IPS-20b (cell line): ENCODE measurements at regions not wholly inside any gene's neighbourhood (a gene's known extent, or its start where the extent isn't known, plus 50 kb on each side); places are given as distances from the start of the nearest gene placed in this dataset.

ENCODE experiments used
- H3K27ac ChIP-seq: one replicate; pipeline ENCODE4 v1.5.1; 2013; ENCODE audit warnings: low read length
- H3K27me3 ChIP-seq: 2 replicates; pipeline ENCODE4 v1.6.1; 2013; ENCODE audit warnings: mild to moderate bottlenecking, low read length, inconsistent platforms; ENCODE audit not compliant: insufficient read depth
- H3K36me3 ChIP-seq: 2 replicates; pipeline ENCODE4 v1.6.1; 2013; ENCODE audit warnings: low read depth, mild to moderate bottlenecking, inconsistent platforms, low read length, moderate library complexity; ENCODE audit not compliant: insufficient read depth
- H3K4me1 ChIP-seq: 2 replicates; pipeline ENCODE4 v1.6.1; 2013; ENCODE audit warnings: mild to moderate bottlenecking, control low read depth, inconsistent platforms, low read length, moderate library complexity; ENCODE audit not compliant: insufficient read depth
- H3K4me3 ChIP-seq: 2 replicates; pipeline ENCODE4 v1.5.1; 2013; ENCODE audit warnings: mild to moderate bottlenecking, low read length, inconsistent platforms
- H3K9ac ChIP-seq: 2 replicates; pipeline ENCODE4 v1.6.1; 2013; ENCODE audit warnings: low read depth, mild to moderate bottlenecking, inconsistent platforms, low read length, moderate library complexity
- H3K9me3 ChIP-seq: 2 replicates; pipeline ENCODE4 v1.6.1; 2013; ENCODE audit warnings: mild to moderate bottlenecking, low read depth, low read length, inconsistent platforms; ENCODE audit not compliant: insufficient read depth

DNA sequence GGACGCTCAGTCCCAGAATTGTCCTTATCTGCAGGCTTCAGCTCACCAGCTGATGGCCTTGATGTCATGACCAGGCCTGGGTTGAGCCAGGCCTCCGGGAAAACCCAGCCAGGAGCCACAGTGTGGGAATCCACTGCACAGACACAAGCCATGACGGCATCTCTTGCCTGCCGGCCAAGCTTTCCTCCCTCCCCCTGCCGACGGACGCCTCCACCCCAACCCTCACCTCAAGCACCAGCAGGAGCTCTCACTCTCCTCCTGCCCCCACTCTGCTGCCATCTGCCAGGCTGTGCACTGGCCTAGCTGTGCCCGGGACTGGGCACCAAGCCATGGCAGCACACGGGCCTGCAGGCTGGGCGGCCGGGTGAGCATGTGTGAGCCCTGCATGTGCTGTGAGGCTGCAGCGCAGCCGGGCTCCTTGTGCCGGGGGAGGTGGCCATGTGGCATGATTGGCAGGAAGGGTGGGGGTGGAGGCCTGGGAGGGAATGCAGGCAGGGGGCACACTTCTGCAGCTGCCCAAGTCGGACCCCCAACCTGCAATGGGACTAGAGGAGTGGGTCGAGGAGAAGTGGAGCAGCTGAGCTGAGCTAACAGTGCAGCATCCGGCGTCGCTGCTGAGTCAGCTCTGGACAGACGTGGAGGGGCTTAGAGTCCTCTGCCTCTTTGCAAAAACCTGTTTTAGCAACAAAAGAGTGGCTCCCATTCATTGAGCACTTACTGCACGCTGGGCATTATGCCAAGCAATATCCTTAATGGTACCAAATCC is 268.5 kb downstream of the CBLN1 start:
- no peaks in the 10 kb centered on the region for H3K36me3 ChIP-seq
- no peak overlapping the region for H3K4me3 ChIP-seq
- no peak overlapping the region for H3K27ac ChIP-seq
- H3K9me3 ChIP-seq: no peaks in the 10 kb centered on the region
- H3K9ac ChIP-seq: no peak overlapping the region
- peaks cover 15% of the 10 kb centered on the region for H3K27me3 ChIP-seq
- peaks cover 4% of the 10 kb centered on the region; the same call in 1 of the 2 replicates for H3K4me1 ChIP-seq

DNA sequence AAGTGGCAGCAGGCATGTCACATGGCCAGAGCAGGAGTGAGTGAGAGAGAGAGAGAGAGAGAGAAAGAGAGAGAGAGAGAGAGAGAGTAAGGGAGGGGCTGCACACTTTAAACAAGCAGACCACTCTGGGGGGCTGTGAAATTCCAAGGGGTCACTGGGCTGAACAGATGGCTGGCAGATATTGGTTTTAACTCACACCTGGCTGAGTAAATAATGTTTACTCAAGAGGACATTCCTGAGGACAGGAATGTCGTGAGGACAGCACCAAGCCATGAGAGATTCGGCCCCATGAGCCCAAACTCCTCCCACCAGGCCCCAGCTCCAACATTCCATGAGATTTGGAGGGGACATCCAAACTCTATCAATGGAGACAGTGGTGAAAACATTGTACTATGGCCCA is 269.7 kb downstream of the CBLN1 start:
- no peaks in the 10 kb centered on the region for H3K9me3 ChIP-seq

DNA sequence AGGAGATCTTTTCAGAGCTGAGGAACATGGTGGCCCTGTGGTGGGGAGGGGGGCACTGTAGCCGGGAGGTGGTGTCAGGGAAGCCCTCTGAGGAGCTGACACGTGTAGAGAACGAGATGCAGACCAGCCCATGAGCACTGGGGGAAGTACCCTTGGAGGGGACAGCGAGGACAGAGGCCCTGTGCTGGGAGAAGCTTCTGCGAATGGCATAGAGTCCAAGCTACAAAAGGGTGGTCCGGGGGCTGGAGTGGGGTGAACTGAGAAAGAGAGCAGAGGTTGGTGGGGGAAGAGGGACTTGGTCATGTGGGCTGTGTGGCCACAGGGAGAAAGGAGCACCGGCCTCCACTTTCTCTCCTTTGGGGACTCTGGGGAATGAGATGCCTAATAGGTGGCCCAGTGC is 270.8 kb downstream of the CBLN1 start:
- Histone ChIP-seq H3K9ac (no peak overlapping the region), H3K4me1 (peaks cover 4% of the 10 kb centered on the region; the same call in 1 of the 2 replicates), H3K27me3 (peaks cover 15% of the 10 kb centered on the region), H3K36me3 (no peaks in the 10 kb centered on the region), H3K4me3 (no peak overlapping the region), H3K9me3 (no peaks in the 10 kb centered on the region), H3K27ac (no peak overlapping the region)

More for the DNA sequence above, 269.7 kb downstream of the CBLN1 start:
- no peak overlapping the region for H3K27ac ChIP-seq
- no peaks in the 10 kb centered on the region for H3K36me3 ChIP-seq
- H3K4me1 ChIP-seq: peaks cover 4% of the 10 kb centered on the region; the same call in 1 of the 2 replicates
- H3K4me3 ChIP-seq: no peak overlapping the region
- H3K9ac ChIP-seq: no peak overlapping the region
- peaks cover 15% of the 10 kb centered on the region for H3K27me3 ChIP-seq

DNA sequence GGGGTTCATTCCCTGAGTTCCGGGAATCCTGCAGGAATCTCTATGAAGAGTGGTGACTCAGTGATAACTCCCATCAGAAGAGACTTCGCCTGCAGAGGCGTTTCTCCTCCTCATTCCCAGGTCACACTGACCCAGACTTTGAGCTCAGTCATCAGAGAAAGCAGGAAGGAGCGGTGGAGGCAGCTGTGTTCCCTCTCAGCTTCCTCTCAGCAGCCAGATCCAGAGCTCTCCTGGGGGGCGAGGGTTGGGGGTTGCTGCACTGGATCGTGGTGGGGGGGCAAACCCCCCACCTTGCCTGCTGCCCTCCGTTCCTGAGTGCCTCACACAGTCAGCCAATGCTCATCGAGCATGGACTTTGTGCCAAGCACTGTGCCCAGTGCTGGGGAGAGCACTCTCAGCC is 271.2 kb downstream of the CBLN1 start:
- H3K36me3 ChIP-seq: no peaks in the 10 kb centered on the region

DNA sequence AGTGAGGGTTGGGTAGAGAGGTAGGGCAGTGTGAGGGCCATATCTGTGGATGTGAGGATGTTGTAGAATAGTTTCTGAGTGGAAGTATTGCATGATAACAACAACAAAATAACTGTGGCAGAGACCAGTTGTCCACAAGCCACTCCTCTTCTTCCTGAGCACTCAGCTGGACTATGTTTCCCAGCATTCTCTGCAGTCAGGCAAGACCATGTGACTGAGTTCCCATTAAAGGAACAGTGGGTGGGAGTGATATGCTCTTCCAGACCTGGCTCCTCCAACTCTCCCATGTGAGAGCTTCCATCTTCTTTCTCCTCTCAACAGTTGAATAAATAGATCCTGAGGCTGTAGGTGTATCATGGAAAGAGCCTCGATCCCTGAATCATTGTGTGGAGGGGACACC is 272.4 kb downstream of the CBLN1 start:
- Histone ChIP-seq H3K27ac (no peak overlapping the region), H3K27me3 (peaks cover 7% of the 10 kb centered on the region; the same call in 1 of the 2 replicates), H3K9me3 (no peaks in the 10 kb centered on the region), H3K9ac (no peak overlapping the region), H3K4me3 (no peak overlapping the region), H3K36me3 (no peaks in the 10 kb centered on the region), H3K4me1 (0 out of 2 replicates have a peak, but pooled peaks cover 4% of the 10 kb centered on the region)

More for the DNA sequence above, 271.2 kb downstream of the CBLN1 start:
- Histone ChIP-seq H3K27me3 (peaks cover 15% of the 10 kb centered on the region), H3K4me1 (peaks cover 4% of the 10 kb centered on the region; the same call in 1 of the 2 replicates), H3K27ac (no peak overlapping the region), H3K9ac (no peak overlapping the region), H3K4me3 (no peak overlapping the region), H3K9me3 (no peaks in the 10 kb centered on the region)

DNA sequence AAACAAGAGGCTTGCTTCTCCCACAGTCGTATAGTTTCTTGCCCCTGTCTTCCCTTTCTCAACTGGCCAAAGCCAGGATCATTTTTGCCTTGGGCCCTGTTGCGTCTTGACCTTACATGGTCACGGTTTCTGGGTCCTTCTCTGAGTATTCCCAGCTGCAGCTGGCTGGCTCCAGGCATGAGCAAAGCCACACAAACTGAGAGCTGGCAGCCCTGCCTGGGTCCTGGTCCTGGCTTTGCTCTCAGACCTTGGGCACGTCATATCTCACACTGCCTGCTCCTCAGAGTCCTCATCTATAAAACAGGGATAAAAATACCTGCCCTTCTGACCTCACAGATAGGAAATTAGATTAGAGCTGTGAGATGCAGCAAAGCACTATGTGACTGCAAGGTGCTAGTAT is 277.6 kb downstream of the CBLN1 start:
- H3K4me1 ChIP-seq: no peaks in the 10 kb centered on the region
- H3K9me3 ChIP-seq: no peaks in the 10 kb centered on the region
- no peaks in the 10 kb centered on the region for H3K27me3 ChIP-seq
- no peaks in the 10 kb centered on the region for H3K36me3 ChIP-seq
- H3K4me3 ChIP-seq: no peak overlapping the region
- no peak overlapping the region for H3K9ac ChIP-seq
- H3K27ac ChIP-seq: no peak overlapping the region

DNA sequence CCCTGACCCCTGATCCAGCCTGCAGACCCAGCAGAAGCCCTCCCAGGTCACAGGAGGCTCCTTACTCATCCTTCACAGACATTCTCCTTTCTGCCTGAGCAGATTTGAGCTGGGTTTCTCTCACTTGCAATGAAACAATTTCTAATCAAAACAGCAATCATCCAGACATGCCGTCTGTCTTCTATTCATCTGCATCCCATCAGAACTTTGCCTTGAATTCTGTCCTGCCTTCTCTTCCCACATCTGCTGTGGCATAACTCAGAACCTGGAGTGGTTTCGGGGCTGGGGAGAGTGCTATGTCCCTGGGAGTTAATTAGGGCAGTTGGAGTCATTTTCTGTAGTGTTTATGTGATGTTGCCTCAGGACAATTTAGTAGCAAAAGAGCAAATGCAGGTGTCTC is 278.6 kb downstream of the CBLN1 start:
- H3K4me3 ChIP-seq: no peak overlapping the region
- no peak overlapping the region for H3K9ac ChIP-seq
- H3K9me3 ChIP-seq: no peaks in the 10 kb centered on the region
- no peaks in the 10 kb centered on the region for H3K36me3 ChIP-seq
- peaks cover 3% of the 10 kb centered on the region; the same call in 1 of the 2 replicates for H3K4me1 ChIP-seq
- H3K27ac ChIP-seq: no peak overlapping the region
- H3K27me3 ChIP-seq: no peaks in the 10 kb centered on the region

DNA sequence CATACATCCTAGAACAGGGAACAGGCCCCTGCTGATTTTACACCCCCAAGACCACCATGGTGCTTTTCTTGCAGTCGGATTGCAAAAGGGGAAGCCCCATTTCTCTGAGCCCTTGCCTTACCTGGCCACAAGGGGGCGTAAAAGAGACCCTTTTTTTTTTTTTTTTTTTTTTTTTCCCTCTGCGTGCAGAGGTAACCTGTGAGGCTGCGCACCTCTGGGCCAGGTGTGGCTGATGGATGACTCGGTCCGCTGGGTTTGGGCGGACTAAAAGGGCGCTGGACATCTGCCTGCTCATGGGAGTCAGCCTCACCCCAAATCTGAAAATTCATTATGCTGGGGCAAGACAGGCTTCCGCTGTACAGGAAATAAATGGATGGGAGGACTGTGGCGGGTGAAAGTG is 281.0 kb downstream of the CBLN1 start:
- H3K9ac ChIP-seq: no peak overlapping the region
- no peaks in the 10 kb centered on the region for H3K36me3 ChIP-seq
- no peak overlapping the region for H3K4me3 ChIP-seq
- no peak overlapping the region for H3K27ac ChIP-seq
- no peaks in the 10 kb centered on the region for H3K9me3 ChIP-seq
- no peaks in the 10 kb centered on the region for H3K27me3 ChIP-seq
- peaks cover 5% of the 10 kb centered on the region; the same call in 1 of the 2 replicates for H3K4me1 ChIP-seq

DNA sequence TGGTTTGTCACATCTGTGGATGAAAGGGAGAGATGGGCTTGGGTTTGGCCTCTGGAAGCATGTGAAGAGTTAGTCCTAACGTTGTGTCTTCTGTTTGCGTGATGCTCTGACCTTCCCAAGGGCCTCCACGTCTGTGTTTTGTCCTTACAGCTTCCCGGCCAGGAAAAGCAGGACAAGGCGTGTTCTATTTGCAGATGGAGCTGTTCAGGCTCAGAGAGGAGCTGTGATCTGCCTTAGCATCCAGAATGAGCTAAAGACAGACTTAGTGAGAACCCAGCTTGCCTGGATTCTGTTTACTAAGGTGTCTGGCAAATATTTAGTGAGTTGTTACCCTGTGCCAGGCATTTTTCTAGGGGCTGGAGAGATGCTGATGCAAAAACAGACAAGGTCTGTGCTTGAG is 282.1 kb downstream of the CBLN1 start:
- Histone ChIP-seq H3K27me3 (no peaks in the 10 kb centered on the region), H3K4me1 (peaks cover 5% of the 10 kb centered on the region; the same call in 1 of the 2 replicates), H3K9me3 (no peaks in the 10 kb centered on the region), H3K9ac (no peak overlapping the region), H3K36me3 (no peaks in the 10 kb centered on the region), H3K27ac (no peak overlapping the region), H3K4me3 (no peak overlapping the region)

DNA sequence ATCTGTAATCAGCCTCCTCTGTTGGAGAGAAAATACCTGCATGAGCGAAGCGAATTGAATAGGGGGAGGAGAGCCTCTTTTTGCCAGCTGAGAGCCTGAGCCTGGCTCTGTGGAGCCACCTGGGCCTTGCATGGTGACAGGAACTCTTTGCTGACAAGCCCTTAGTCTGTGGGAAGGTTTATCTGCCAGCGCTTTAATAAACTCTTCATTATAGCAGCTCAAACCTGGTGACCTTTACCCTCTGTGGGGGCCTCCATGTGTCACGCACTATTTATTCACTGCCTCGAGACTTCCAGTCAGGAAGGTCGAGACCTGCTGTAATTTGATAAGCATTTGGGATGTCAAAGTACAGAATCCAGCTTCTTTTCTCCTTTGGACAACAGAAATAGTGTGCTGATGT is 282.6 kb downstream of the CBLN1 start:
- Histone ChIP-seq H3K4me3 (no peak overlapping the region), H3K27me3 (no peaks in the 10 kb centered on the region), H3K9ac (no peak overlapping the region), H3K27ac (no peak overlapping the region), H3K4me1 (peaks cover 5% of the 10 kb centered on the region; the same call in 1 of the 2 replicates), H3K36me3 (no peaks in the 10 kb centered on the region), H3K9me3 (no peaks in the 10 kb centered on the region)

DNA sequence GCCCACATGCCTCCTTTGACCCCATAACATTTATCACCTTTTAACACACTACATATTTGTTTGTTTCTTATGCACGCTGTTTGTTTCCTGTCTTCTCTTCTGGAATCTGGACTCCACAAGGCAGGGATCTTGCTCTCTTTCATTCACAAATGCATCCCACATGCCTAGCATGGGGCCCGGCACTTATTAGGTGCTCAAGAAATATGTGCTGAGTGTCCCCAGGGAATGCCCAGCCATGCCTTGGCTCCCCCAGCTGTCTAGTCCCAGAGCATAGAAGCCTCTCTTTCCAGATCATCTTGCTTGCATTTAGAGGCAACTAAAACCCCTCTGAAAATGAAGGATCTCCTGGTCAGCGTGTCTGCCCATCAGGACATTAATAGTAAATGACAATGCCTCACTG is 283.7 kb downstream of the CBLN1 start:
- peaks cover 5% of the 10 kb centered on the region; the same call in 1 of the 2 replicates for H3K4me1 ChIP-seq
- no peaks in the 10 kb centered on the region for H3K9me3 ChIP-seq
- no peak overlapping the region for H3K27ac ChIP-seq
- no peak overlapping the region for H3K9ac ChIP-seq
- H3K27me3 ChIP-seq: no peaks in the 10 kb centered on the region
- H3K4me3 ChIP-seq: no peak overlapping the region; the same call in 1 of the 2 replicates
- H3K36me3 ChIP-seq: no peaks in the 10 kb centered on the region

DNA sequence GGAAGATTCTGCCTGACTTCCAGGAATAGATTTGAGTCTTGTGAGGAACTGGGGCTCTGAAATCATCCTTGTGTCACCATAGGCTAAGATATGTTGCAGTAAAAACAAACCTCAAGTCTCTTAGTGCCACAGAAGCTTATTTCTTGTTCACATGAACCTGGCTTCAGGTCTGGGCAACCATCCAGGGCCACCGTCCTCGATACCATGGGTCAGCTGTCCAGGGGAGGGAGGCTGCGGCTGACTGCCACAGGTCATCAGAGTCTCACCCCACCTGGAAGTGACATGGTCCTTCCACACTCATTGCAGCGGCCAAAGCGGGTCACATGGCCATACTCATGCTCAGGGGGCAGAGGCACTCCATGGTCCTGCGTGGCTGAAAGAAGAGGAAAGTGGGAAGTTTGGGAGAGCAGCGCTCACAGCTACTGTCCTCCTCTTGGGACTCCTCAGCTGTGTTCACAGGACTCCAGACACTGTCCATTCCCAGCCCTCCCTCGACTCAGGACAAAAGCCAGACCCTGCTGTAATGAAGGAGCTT is 284.5 kb downstream of the CBLN1 start:
- no peak overlapping the region for H3K9ac ChIP-seq
- no peaks in the 10 kb centered on the region for H3K27me3 ChIP-seq
- no peaks in the 10 kb centered on the region for H3K36me3 ChIP-seq
- no peaks in the 10 kb centered on the region for H3K9me3 ChIP-seq
- peaks cover 5% of the 10 kb centered on the region; the same call in 1 of the 2 replicates for H3K4me1 ChIP-seq
- H3K27ac ChIP-seq: no peak overlapping the region
- H3K4me3 ChIP-seq: no peak overlapping the region
